IMR-90 (cell line): ENCODE measurements at regions not wholly inside any gene's neighbourhood (a gene's known extent, or its start where the extent isn't known, plus 50 kb on each side); places are given as distances from the start of the nearest gene placed in this dataset.

ENCODE experiments used
- ATAC-seq: fragments of 200-7000 bp; cut with Tn5 transposase; 2 replicates; pipeline ENCODE4 v1.9.1; 2020; ENCODE audit warnings: low read depth, mild to moderate bottlenecking, moderate library complexity
- BruUV-seq: library from RNA; stranded (reverse); fragments of 400-500 nt; replicated peaks from 2 replicates; lab custom pipeline; 2021; lab: Mats Ljungman, UMichigan
- CTCF ChIA-PET: fragments of 300-600 bp; formaldehyde crosslinking; extraction: SDS; loops from one replicate; lab custom pipeline; 2021; ENCODE audit warnings: antibody characterized with exemption; lab: Yijun Ruan, JAX
- POLR2A ChIA-PET: fragments of 300-600 bp; sonication (Branson Sonifier 250); formaldehyde crosslinking; loops from one replicate; lab custom pipeline; 2022; ENCODE audit warnings: antibody characterized with exemption; ENCODE audit not compliant: unreplicated experiment; lab: Charles Lee
- DNase-seq: peaks from one replicate; pipeline ENCODE4 v3.0.0; 2013
- H2AFZ ChIP-seq: replicated peaks from 2 replicates; pipeline ENCODE3; 2013; ENCODE audit warnings: low read length, mild to moderate bottlenecking; ENCODE audit not compliant: poor library complexity
- H2AK5ac ChIP-seq: 2 replicates; pipeline ENCODE4 v1.6.1; 2013; ENCODE audit warnings: low read depth, low read length, inconsistent platforms
- H2AK9ac ChIP-seq: replicated peaks from 2 replicates; pipeline ENCODE3; 2013; ENCODE audit warnings: mild to moderate bottlenecking, low read depth, low read length, moderate library complexity; ENCODE audit not compliant: poor library complexity
- H2BK120ac ChIP-seq: 2 replicates; pipeline ENCODE4 v1.6.1; 2013; ENCODE audit warnings: low read depth, low read length, inconsistent platforms
- H2BK15ac ChIP-seq: 3 replicates; pipeline ENCODE4 v1.6.1; 2013; ENCODE audit warnings: low read depth, low read length, inconsistent platforms
- H2BK20ac ChIP-seq: 2 replicates; pipeline ENCODE4 v1.6.1; 2013; ENCODE audit warnings: low read depth, mild to moderate bottlenecking, inconsistent platforms, low read length, moderate library complexity
- H2BK5ac ChIP-seq: 2 replicates; pipeline ENCODE4 v1.6.1; 2013; ENCODE audit warnings: mild to moderate bottlenecking, low read depth, low read length, inconsistent platforms; ENCODE audit not compliant: poor library complexity, severe bottlenecking
- H3K14ac ChIP-seq: replicated peaks from 2 replicates; pipeline ENCODE4 v1.6.1; 2013; ENCODE audit warnings: low read depth, low read length, inconsistent platforms
- H3K18ac ChIP-seq: 2 replicates; pipeline ENCODE4 v1.6.1; 2013; ENCODE audit warnings: low read depth, low read length, control low read depth
- H3K23ac ChIP-seq: 2 replicates; pipeline ENCODE4 v1.6.1; 2013; ENCODE audit warnings: low read depth, low read length, inconsistent platforms
- H3K27ac ChIP-seq: 2 replicates; pipeline ENCODE4 v1.5.1; 2013; ENCODE audit warnings: mild to moderate bottlenecking, control low read depth, low read length; ENCODE audit not compliant: insufficient read depth
- H3K27me3 ChIP-seq: 2 replicates; pipeline ENCODE4 v1.6.1; 2013; ENCODE audit warnings: low read length; ENCODE audit not compliant: control insufficient read depth, insufficient read depth
- H3K36me3 ChIP-seq: 2 replicates; pipeline ENCODE4 v1.6.1; 2013; ENCODE audit warnings: low read length, mixed read lengths; ENCODE audit not compliant: control insufficient read depth, insufficient read depth
- H3K4ac ChIP-seq: 2 replicates; pipeline ENCODE4 v1.6.1; 2013; ENCODE audit warnings: low read depth, low read length, inconsistent platforms
- H3K4me1 ChIP-seq: 2 replicates; pipeline ENCODE4 v1.6.1; 2013; ENCODE audit warnings: low read length, mixed read lengths; ENCODE audit not compliant: control insufficient read depth, insufficient read depth
- H3K4me2 ChIP-seq: 2 replicates; pipeline ENCODE4 v1.6.1; 2013; ENCODE audit warnings: low read depth, mild to moderate bottlenecking, control low read depth, low read length, moderate library complexity
- H3K4me3 ChIP-seq: 2 replicates; pipeline ENCODE4 v1.5.1; 2013; ENCODE audit warnings: low read depth, mild to moderate bottlenecking, control low read depth, low read length, moderate library complexity; ENCODE audit not compliant: insufficient read depth
- H3K56ac ChIP-seq: 2 replicates; pipeline ENCODE4 v1.6.1; 2013; ENCODE audit warnings: low read length, inconsistent platforms; ENCODE audit not compliant: insufficient read depth; ENCODE audit errors: extremely low read depth
- H3K79me1 ChIP-seq, 2 experiments: 2 replicates each; pipeline ENCODE4 v1.6.1; 2013; ENCODE audit warnings: low read length in 2 of 2, inconsistent platforms in 1 of 2, low read depth in 1 of 2
- H3K9ac ChIP-seq: 2 replicates; pipeline ENCODE4 v1.6.1; 2013; ENCODE audit warnings: low read depth, low read length, control low read depth
- H3K9me1 ChIP-seq: 2 replicates; pipeline ENCODE4 v1.6.1; 2013; ENCODE audit warnings: low read length, inconsistent platforms; ENCODE audit not compliant: insufficient read depth
- H3K9me3 ChIP-seq: 2 replicates; pipeline ENCODE4 v1.6.1; 2013; ENCODE audit warnings: low read length; ENCODE audit not compliant: control insufficient read depth, insufficient read depth
- H4K20me1 ChIP-seq: 2 replicates; pipeline ENCODE4 v1.6.1; 2013; ENCODE audit warnings: low read length, inconsistent platforms; ENCODE audit not compliant: insufficient read depth
- H4K5ac ChIP-seq: 2 replicates; pipeline ENCODE4 v1.6.1; 2013; ENCODE audit warnings: mild to moderate bottlenecking, low read depth, low read length, control low read depth
- H4K8ac ChIP-seq, 2 experiments: 2 replicates each; pipeline ENCODE4 v1.6.1; 2013; ENCODE audit warnings: low read depth in 2 of 2, low read length in 2 of 2, control low read depth in 1 of 2, inconsistent platforms in 1 of 2
- H4K91ac ChIP-seq: 2 replicates; pipeline ENCODE4 v1.6.1; 2013; ENCODE audit warnings: low read depth, low read length, inconsistent platforms; ENCODE audit not compliant: insufficient read depth
- CEBPB ChIP-seq: IDR thresholded peaks from 2 replicates; pipeline ENCODE4 v1.6.1; 2012; ENCODE audit warnings: low read depth, low read length, improper control_type of control experiment
- CHD1 ChIP-seq: IDR thresholded peaks from 2 replicates; pipeline ENCODE4 v1.6.1; 2012; ENCODE audit warnings: low read depth, low read length, improper control_type of control experiment
- CTCF ChIP-seq: conservative IDR thresholded peaks from 2 replicates; pipeline ENCODE4 v1.5.1; 2012; ENCODE audit warnings: mild to moderate bottlenecking, low read depth, low read length, improper control_type of control experiment
- ELK1 ChIP-seq: fragments of 150-350 bp; IDR thresholded peaks from 2 replicates; pipeline ENCODE4 v1.6.1; 2016; ENCODE audit warnings: low read depth, mild to moderate bottlenecking, low read length, moderate library complexity, borderline replicate concordance
- FOS ChIP-seq: fragments of 150-350 bp; IDR thresholded peaks from 2 replicates; pipeline ENCODE4 v1.6.1; 2016; ENCODE audit warnings: low read depth, low read length
- MAFK ChIP-seq: IDR thresholded peaks from 2 replicates; pipeline ENCODE4 v1.6.1; 2012; ENCODE audit warnings: low read depth, low read length, improper control_type of control experiment
- MAZ ChIP-seq: IDR thresholded peaks from 2 replicates; pipeline ENCODE4 v1.6.1; 2012; ENCODE audit warnings: low read depth, mild to moderate bottlenecking, low read length, improper control_type of control experiment, moderate library complexity, borderline replicate concordance
- MXI1 ChIP-seq: IDR thresholded peaks from 2 replicates; pipeline ENCODE4 v1.6.1; 2012; ENCODE audit warnings: low read depth, mild to moderate bottlenecking, low read length, moderate library complexity, borderline replicate concordance
- POLR2A ChIP-seq: IDR thresholded peaks from 2 replicates; pipeline ENCODE4 v1.6.1; 2012; ENCODE audit warnings: mild to moderate bottlenecking, low read depth, low read length
- RAD21 ChIP-seq: IDR thresholded peaks from 2 replicates; pipeline ENCODE4 v1.6.1; 2012; ENCODE audit warnings: low read length, improper control_type of control experiment
- RCOR1 ChIP-seq: IDR thresholded peaks from 2 replicates; pipeline ENCODE4 v1.6.1; 2012; ENCODE audit warnings: mild to moderate bottlenecking, low read length, improper control_type of control experiment; ENCODE audit not compliant: insufficient replicate concordance
- RFX5 ChIP-seq: IDR thresholded peaks from 2 replicates; pipeline ENCODE4 v1.8.0; 2012; ENCODE audit warnings: low read depth, mild to moderate bottlenecking, low read length, moderate library complexity
- SMC3 ChIP-seq: fragments of 150-350 bp; IDR thresholded peaks from 2 replicates; pipeline ENCODE4 v1.6.1; 2016; ENCODE audit warnings: low read depth, mild to moderate bottlenecking, antibody characterized with exemption, low read length, moderate library complexity
- WGBS, 2 experiments: methylation state at CpG; one replicate each; pipeline versions ENCODE4 v1.1.5 to v1.1.7; 2013; ENCODE audit warnings: missing lambda C conversion rate in 2 of 2; ENCODE audit not compliant: insufficient read length in 1 of 2; ENCODE audit errors: extremely low coverage in 2 of 2; 5-methylcytosine and 5-hydroxymethylcytosine counted together
- dilution Hi-C: fragments of 300-500 bp; cut with HindIII; formaldehyde crosslinking; loops from one replicate; pipeline ENCODE4 v1.14.3; 2018; ENCODE audit warnings: low sequenced_read_pairs; ENCODE audit not compliant: unreplicated experiment
- in situ Hi-C: fragments of 300-500 bp; cut with MboI; formaldehyde crosslinking; loops from 3 replicates; pipeline ENCODE4 v1.14.3; 2019; ENCODE audit warnings: low sequenced_read_pairs, inconsistent platforms, mixed read lengths
- intact Hi-C: fragments of 100-400 bp; cut with micrococcal nuclease; formaldehyde crosslinking; loops from 2 replicates; pipeline ENCODE4 v1.10.0; 2022

- H3K79me1 ChIP-seq = no peaks in the 10 kb centered on the region
- no peak overlapping the region for H4K5ac ChIP-seq
- H3K18ac ChIP-seq = no peak overlapping the region
- no peak overlapping the region for H2AK5ac ChIP-seq
- H3K4me1 ChIP-seq = no peaks in the 10 kb centered on the region
- H3K9ac ChIP-seq = no peak overlapping the region
- in situ Hi-C loops (loop anchor here (25.0 kb wide), 1 partner anchor 465 kb away; the partner anchor contains the start of gene ZSWIM6), dilution Hi-C loops (no loop called here), intact Hi-C loops (no loop called here)
- TF ChIP-seq RCOR1 (no peak), RFX5 (no peak), RAD21 (no peak), CHD1 (no peak), MAZ (no peak), FOS (no peak), ELK1 (no peak), CTCF (no peak), POLR2A (no peak), MXI1 (no peak), CEBPB (no peak), MAFK (no peak), SMC3 (no peak)
- H3K9me1 ChIP-seq = no peaks in the 10 kb centered on the region; the same call in 1 of the 2 replicates
- H3K56ac ChIP-seq = no peak overlapping the region
- no peak overlapping the region for H4K8ac ChIP-seq
- DNase-seq (no peak), ATAC-seq (no peak)
- no peaks in the 10 kb centered on the region for H3K9me3 ChIP-seq
- CTCF ChIA-PET = no interaction called here
- no peak overlapping the region for H3K23ac ChIP-seq
- H2BK5ac ChIP-seq = no peak overlapping the region
- H4K20me1 ChIP-seq = no peaks in the 10 kb centered on the region
- H2AK9ac ChIP-seq = no peak overlapping the region
- no peak overlapping the region for H3K4me3 ChIP-seq
- POLR2A ChIA-PET = no interaction called here
- no CpG with 5 or more reads among the region's 2 CpGs for WGBS, 2 experiments
- H3K27ac ChIP-seq = no peak overlapping the region
- H3K36me3 ChIP-seq = no peaks in the 10 kb centered on the region
- no peak overlapping the region for H4K91ac ChIP-seq
- H3K27me3 ChIP-seq = no peaks in the 10 kb centered on the region; the same call in 1 of the 2 replicates
- no TSS peak for BruUV-seq
- H2BK120ac ChIP-seq = no peak overlapping the region
- no peak overlapping the region for H3K4ac ChIP-seq
- H2BK20ac ChIP-seq = no peak overlapping the region
- no peak overlapping the region for H2BK15ac ChIP-seq
- no peak overlapping the region for H3K14ac ChIP-seq
- H3K4me2 ChIP-seq = no peak overlapping the region
- no peak overlapping the region for H2AFZ ChIP-seq
Measured at GRCh38 chr5:61802456-61802855, 470.4 kb downstream of the ZSWIM6 start.
